GM12878 (cell line): ENCODE measurements at regions not wholly inside any gene's neighbourhood (a gene's known extent, or its start where the extent isn't known, plus 50 kb on each side); places are given as distances from the start of the nearest gene placed in this dataset.

Experiments
- ATAC-seq: fragments of 200-7000 bp; cut with Tn5 transposase; 3 replicates; pipeline ENCODE4 v1.9.1; 2020; ENCODE audit warnings: mild to moderate bottlenecking, moderate library complexity
- BruUV-seq: library from RNA; stranded (reverse); fragments of 400-500 nt; replicated peaks from 2 replicates; lab custom pipeline; 2021; lab: Mats Ljungman, UMichigan
- CTCF ChIA-PET: fragments of 300-600 bp; sonication (Branson Sonifier 250); formaldehyde crosslinking; extraction: SDS; loops from one replicate; lab custom pipeline; 2021; ENCODE audit warnings: inconsistent platforms; lab: Yijun Ruan, JAX
- POLR2A ChIA-PET: fragments of 350-600 bp; formaldehyde crosslinking; extraction: SDS; loops from one replicate; lab custom pipeline; 2021; ENCODE audit warnings: inconsistent platforms; lab: Charles Lee
- RAD21 ChIA-PET: fragments of 300-600 bp; sonication (Branson Sonifier 250); formaldehyde crosslinking; loops from one replicate; lab custom pipeline; 2023; ENCODE audit warnings: antibody characterized with exemption; ENCODE audit not compliant: unreplicated experiment; lab: Charles Lee
- SMC1A ChIA-PET: fragments of 300-600 bp; sonication (Branson Sonifier 250); formaldehyde crosslinking; loops from one replicate; lab custom pipeline; 2023; ENCODE audit not compliant: unreplicated experiment, uncharacterized antibody; lab: Charles Lee
- DNase-seq: peaks from one replicate; pipeline ENCODE4 v3.0.0-alpha.2; 2011; ENCODE audit warnings: low read depth, low spot score
- FAIRE-seq: peaks from 3 replicates; lab custom pipeline; 2011; peaks lifted over from hg19 to GRCh38; lab: Jason Lieb, UNC
- H2AFZ ChIP-seq: 2 replicates; pipeline ENCODE4 v1.6.0; 2011; ENCODE audit warnings: low read depth, low read length, control low read depth; ENCODE audit not compliant: control insufficient read depth
- H3K27ac ChIP-seq: 2 replicates; pipeline ENCODE4 v1.5.1; 2011; ENCODE audit warnings: control low read depth; ENCODE audit not compliant: control insufficient read depth, insufficient read depth
- H3K27me3 ChIP-seq, 2 experiments: replicated peaks in 1 of 2; 2 replicates each; pipeline versions ENCODE4 v1.6.0 to v1.6.1; 2011; ENCODE audit warnings: low read length in 1 of 2; ENCODE audit not compliant: control insufficient read depth in 2 of 2, insufficient read depth in 2 of 2
- H3K36me3 ChIP-seq, 2 experiments: 2 replicates each; pipeline ENCODE4 v1.5.1; 2011; ENCODE audit warnings: low read length in 1 of 2; ENCODE audit not compliant: control insufficient read depth in 2 of 2, insufficient read depth in 2 of 2
- H3K4me1 ChIP-seq: 2 replicates; pipeline ENCODE4 v1.6.1; 2011; ENCODE audit warnings: mild to moderate bottlenecking, low read length, moderate library complexity, mixed read lengths; ENCODE audit not compliant: control insufficient read depth, insufficient read depth
- H3K4me2 ChIP-seq: 2 replicates; pipeline ENCODE4 v1.6.0; 2011; ENCODE audit warnings: control low read depth; ENCODE audit not compliant: control insufficient read depth, insufficient read depth
- H3K4me3 ChIP-seq: fragments of 200-600 bp; sonication (generic); 2 replicates; pipeline ENCODE4 v1.5.1; 2016
- H3K79me2 ChIP-seq: 2 replicates; pipeline ENCODE4 v1.6.0; 2011; ENCODE audit warnings: low read length; ENCODE audit not compliant: control insufficient read depth, insufficient read depth
- H3K9ac ChIP-seq: 2 replicates; pipeline ENCODE4 v1.8.0; 2011; ENCODE audit warnings: low read length, control low read depth, mixed read lengths; ENCODE audit not compliant: control insufficient read depth, insufficient read depth
- H3K9me3 ChIP-seq: replicated peaks from 3 replicates; pipeline ENCODE4 v1.5.1; 2011; ENCODE audit warnings: mild to moderate bottlenecking, low read length; ENCODE audit not compliant: control insufficient read depth, insufficient read depth
- H4K20me1 ChIP-seq: 2 replicates; pipeline ENCODE4 v1.6.0; 2011; ENCODE audit not compliant: control insufficient read depth, insufficient read depth
- BCLAF1 ChIP-seq: fragments of 450-650 bp; IDR thresholded peaks from 2 replicates; pipeline ENCODE4 v1.6.1; 2017; ENCODE audit warnings: antibody characterized with exemption, mild to moderate bottlenecking, moderate library complexity
- BHLHE40 ChIP-seq, 2 experiments: fragments of 450-650 bp in 1 of 2; IDR thresholded peaks; 2 replicates each; pipeline ENCODE4 v1.6.1; 2011 to 2017; ENCODE audit warnings: low read depth in 2 of 2, borderline replicate concordance in 1 of 2, improper control_type of control experiment in 1 of 2, low read length in 1 of 2, mild to moderate bottlenecking in 1 of 2
- RAD51 ChIP-seq: fragments of 450-650 bp; IDR thresholded peaks from 2 replicates; pipeline ENCODE4 v1.6.1; 2016; ENCODE audit warnings: moderate library complexity, mild to moderate bottlenecking, inconsistent platforms
- SRF ChIP-seq, 2 experiments: IDR thresholded peaks; 2 replicates each; pipeline ENCODE4 v1.6.1; 2011; ENCODE audit warnings: low read depth in 2 of 2, low read length in 2 of 2, mild to moderate bottlenecking in 1 of 2, moderate library complexity in 1 of 2
- WGBS: methylation state at CpG from one replicate; pipeline ENCODE4 v1.1.6; 2016; ENCODE audit warnings: low lambda C conversion rate; ENCODE audit not compliant: insufficient replicate concordance, insufficient coverage; ENCODE audit errors: missing lambda C conversion rate; 5-methylcytosine and 5-hydroxymethylcytosine counted together
- in situ Hi-C: fragments of 300-500 bp; cut with MboI; formaldehyde crosslinking; loops from 9 replicates; pipeline ENCODE4 v1.14.3; 2018; ENCODE audit warnings: mixed read lengths
- intact Hi-C: fragments of 100-400 bp; cut with micrococcal nuclease; formaldehyde crosslinking; loops from one replicate; pipeline ENCODE4 v1.14.2; 2022; ENCODE audit not compliant: unreplicated experiment

DNA sequence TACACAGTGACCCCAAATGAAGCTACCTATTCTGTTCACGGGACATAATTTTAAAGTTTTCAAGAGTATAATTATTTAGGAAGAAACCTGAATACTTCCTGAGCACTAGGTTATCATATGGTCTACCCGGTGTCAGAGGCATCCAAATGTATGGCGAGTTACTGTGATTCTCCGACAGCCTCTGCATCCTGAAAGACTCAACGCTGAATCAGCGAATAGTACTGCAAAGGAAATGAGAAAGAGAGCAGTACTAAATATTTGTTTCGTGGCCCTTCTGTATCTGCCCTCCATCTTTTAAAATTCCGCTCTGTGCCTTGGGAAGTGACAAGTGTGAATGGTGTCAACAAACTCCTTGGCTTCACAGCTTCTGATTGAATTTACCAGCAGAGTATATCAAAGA is 358.0 kb upstream of the ZEB2 start (continued):
- TF ChIP-seq BCLAF1: no peak

DNA sequence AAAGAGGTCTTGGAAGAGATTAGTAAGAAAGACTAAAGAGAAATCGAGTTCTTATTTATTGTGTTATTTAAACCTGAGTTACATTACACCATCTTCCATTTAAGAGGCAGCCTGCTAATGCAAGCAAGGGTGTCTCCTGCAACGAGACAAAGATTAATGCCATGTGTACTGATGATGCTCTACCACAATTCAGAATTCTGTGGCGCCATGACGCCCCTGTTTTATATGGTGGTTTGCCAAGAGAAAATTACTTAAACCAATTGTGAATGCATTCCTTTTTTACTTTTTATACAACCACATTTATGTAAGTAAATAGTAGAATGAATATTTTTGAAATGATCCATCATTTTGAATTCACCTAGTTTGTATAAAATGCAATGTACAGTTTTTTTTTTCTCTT is 356.1 kb upstream of the ZEB2 start:
- no peak for FAIRE-seq
- Histone ChIP-seq H3K4me2 (no peak overlapping the region), H3K27ac (no peak overlapping the region), H3K79me2 (no peaks in the 10 kb centered on the region), H3K4me1 (no peaks in the 10 kb centered on the region), H2AFZ (no peak overlapping the region), H3K36me3 (no peaks in the 10 kb centered on the region), H4K20me1 (no peaks in the 10 kb centered on the region), H3K9me3 (no peaks in the 10 kb centered on the region), H3K4me3 (no peak overlapping the region), H3K9ac (no peak overlapping the region), H3K27me3 (no peaks in the 10 kb centered on the region)
- ChIA-PET RAD21 (no interaction called here), CTCF (no interaction called here), SMC1A (no interaction called here), POLR2A (no interaction called here)
- TF ChIP-seq SRF (IDR thresholded peaks at IDR 0.05; ENCODE audit: low read depth in 2 of 2, low read length in 2 of 2) (no peak), RAD51 (no peak), BHLHE40 (IDR thresholded peaks at IDR 0.05; ENCODE audit: borderline replicate concordance in 1 of 2, low read depth in 2 of 2, low read length in 1 of 2) (no peak)
- in situ Hi-C loops (no loop called here), intact Hi-C loops (no loop called here)
- BruUV-seq: no TSS peak
- 45% methylated on average over 4 of the region's 4 CpGs for WGBS
- no peak for DNase-seq
- no peak for ATAC-seq
